ENCODE measurements at regions not wholly inside any gene's neighbourhood (a gene's known extent, or its start where the extent isn't known, plus 50 kb on each side); places are given as distances from the start of the nearest gene placed in this dataset.

DNA sequence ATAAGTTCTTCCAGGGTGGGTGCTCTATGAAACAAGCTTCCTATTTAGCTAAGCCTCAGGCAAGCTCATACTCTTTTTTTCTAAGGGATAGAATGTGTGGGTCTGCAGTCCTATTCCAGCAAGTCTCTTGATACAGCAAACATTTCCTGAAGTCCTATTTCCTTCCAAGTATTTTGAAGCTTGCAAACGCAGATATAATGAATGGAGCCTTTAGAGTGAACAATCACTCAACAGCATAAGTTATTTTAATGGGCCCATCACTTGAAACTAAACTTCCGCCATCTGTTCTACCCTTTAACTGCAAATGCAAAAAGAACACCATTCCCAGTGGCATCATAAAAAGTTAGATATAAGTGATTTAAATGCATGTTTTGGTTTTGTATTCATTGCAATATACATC, 108.3 kb upstream of the TAPT1 start:
- Histone ChIP-seq H3K79me2 (ENCODE audit: control insufficient read depth, insufficient read depth, low read length) (no peaks in the 10 kb centered on the region), H3K4me1 (replicated peaks in 1 of 2; ENCODE audit: control insufficient read depth in 2 of 2, insufficient read depth in 2 of 2, low read length in 2 of 2) (no peaks in the 10 kb centered on the region), H3K4me2 (ENCODE audit: insufficient read depth, low read length) (no peak overlapping the region), H3K9ac (ENCODE audit: insufficient read depth in 1 of 2, low read depth in 2 of 2, low read length in 2 of 2) (no peak overlapping the region), H3K27ac (ENCODE audit: extremely low read depth, low read depth, low read length) (no peak overlapping the region), H3K27me3 (ENCODE audit: control insufficient read depth in 2 of 2, insufficient read depth in 2 of 2, low read length in 2 of 2) (no peaks in the 10 kb centered on the region), H3K36me3 (ENCODE audit: control insufficient read depth, insufficient read depth, low read length) (no peaks in the 10 kb centered on the region), H3K9me3 (replicated peaks; ENCODE audit: control insufficient read depth, insufficient read depth, low read depth, low read length) (no peaks in the 10 kb centered on the region), H2AFZ (ENCODE audit: low read depth, low read length) (no peak overlapping the region), H3K9me1 (ENCODE audit: control insufficient read depth, insufficient read depth, low read length) (no peaks in the 10 kb centered on the region), H4K20me1 (replicated peaks; ENCODE audit: control insufficient read depth, insufficient read depth, low read length) (no peaks in the 10 kb centered on the region), H3K4me3 (no peak overlapping the region)
- CTCF ChIA-PET (ENCODE audit: low intra/inter-chr PET ratio), result no interaction called here
- intact Hi-C loops (cut with micrococcal nuclease), result no loop called here
- ATAC-seq (no peak), DNase-seq (ENCODE audit: extremely low read depth in 1 of 4, low spot score in 3 of 4) (no peak), FAIRE-seq (no peak)
- in situ Hi-C loops (cut with MboI), result no loop called here
- BruUV-seq (replicated peaks), result no TSS peak
- POLR2A ChIA-PET, result no interaction called here
- 0% methylated on average over 2 of the region's 2 CpGs for WGBS (ENCODE audit: insufficient coverage, low coverage, missing lambda C conversion rate)
- TF ChIP-seq FOXA3 (CRISPR knock-in tag; conservative IDR thresholded peaks at IDR 0.05 in 1 of 2, IDR thresholded peaks at IDR 0.05 in 1 of 2), result no peak
- TF ChIP-seq IFI16 (CRISPR knock-in tag; IDR thresholded peaks at IDR 0.05), result no peak
- TF ChIP-seq ZNF12 (CRISPR knock-in tag; IDR thresholded peaks at IDR 0.05), result no peak
- TF ChIP-seq, protein P1, sequence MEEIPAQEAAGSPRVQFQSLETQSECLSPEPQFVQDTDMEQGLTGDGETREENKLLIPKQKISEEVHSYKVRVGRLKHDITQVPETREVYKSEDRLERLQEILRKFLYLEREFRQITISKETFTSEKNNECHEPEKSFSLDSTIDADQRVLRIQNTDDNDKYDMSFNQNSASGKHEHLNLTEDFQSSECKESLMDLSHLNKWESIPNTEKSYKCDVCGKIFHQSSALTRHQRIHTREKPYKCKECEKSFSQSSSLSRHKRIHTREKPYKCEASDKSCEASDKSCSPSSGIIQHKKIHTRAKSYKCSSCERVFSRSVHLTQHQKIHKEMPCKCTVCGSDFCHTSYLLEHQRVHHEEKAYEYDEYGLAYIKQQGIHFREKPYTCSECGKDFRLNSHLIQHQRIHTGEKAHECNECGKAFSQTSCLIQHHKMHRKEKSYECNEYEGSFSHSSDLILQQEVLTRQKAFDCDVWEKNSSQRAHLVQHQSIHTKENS (CRISPR knock-in tag; IDR thresholded peaks at IDR 0.05), result no peak
- no peak for TF ChIP-seq BRD4 (IDR thresholded peaks at IDR 0.05)
- TF ChIP-seq, protein P2, sequence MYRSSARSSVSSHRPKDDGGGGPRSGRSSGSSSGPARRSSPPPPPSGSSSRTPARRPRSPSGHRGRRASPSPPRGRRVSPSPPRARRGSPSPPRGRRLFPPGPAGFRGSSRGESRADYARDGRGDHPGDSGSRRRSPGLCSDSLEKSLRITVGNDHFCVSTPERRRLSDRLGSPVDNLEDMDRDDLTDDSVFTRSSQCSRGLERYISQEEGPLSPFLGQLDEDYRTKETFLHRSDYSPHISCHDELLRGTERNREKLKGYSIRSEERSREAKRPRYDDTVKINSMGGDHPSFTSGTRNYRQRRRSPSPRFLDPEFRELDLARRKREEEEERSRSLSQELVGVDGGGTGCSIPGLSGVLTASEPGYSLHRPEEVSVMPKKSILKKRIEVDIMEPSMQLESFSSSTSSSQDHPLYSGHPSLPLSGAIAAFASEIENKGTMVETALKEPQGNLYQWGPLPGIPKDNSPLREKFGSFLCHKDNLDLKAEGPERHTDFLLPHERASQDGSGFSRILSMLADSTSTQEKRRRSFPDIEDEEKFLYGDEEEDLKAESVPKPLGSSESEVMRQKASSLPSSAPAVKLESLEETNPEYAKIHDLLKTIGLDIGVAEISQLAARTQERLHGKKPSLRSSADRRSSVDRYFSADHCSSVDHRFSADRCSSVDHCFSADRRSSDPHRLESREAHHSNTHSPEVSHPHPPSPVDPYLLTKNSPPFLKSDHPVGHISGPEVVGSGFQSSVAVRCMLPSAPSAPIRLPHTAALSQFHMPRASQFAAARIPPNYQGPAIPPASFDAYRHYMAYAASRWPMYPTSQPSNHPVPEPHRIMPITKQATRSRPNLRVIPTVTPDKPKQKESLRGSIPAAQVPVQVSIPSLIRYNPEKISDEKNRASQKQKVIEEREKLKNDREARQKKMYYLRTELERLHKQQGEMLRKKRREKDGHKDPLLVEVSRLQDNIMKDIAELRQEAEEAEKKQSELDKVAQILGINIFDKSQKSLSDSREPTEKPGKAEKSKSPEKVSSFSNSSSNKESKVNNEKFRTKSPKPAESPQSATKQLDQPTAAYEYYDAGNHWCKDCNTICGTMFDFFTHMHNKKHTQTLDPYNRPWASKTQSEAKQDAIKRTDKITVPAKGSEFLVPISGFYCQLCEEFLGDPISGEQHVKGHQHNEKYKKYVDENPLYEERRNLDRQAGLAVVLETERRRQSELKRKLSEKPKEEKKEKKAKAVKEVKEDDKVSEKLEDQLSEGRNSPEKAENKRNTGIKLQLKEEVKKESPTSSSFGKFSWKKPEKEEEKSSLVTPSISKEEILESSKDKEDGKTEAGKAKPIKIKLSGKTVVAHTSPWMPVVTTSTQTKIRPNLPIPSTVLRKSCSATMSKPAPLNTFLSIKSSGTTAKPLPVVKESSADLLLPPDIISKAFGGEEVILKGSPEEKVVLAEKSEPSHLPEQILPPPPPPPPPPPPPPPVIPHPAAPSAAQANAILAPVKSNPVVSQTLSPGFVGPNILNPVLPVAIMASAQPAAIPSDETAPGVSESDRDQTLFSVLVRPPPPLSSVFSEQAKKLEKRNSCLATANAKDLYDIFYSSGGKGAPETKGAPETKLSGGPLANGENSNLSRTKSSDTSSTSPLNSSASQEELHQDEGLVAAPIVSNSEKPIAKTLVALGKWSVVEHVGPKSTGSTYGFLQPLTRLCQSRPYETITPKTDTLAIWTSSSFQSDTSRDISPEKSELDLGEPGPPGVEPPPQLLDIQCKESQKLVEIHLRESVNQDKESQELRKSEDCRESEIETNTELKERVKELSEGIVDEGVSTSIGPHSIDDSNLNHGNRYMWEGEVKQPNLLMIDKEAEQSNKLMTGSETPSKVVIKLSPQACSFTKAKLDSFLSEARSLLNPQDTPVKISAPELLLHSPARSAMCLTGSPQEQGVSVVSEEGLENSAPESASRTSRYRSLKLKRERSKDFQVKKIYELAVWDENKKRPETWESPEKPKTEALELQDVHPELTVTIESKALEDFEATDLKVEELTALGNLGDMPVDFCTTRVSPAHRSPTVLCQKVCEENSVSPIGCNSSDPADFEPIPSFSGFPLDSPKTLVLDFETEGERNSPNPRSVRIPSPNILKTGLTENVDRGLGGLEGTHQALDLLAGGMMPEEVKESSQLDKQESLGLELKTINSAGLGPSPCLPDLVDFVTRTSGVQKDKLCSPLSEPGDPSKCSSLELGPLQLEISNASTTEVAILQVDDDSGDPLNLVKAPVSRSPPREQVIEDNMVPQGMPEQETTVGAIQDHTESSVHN (IDR thresholded peaks at IDR 0.05; ENCODE audit: borderline replicate concordance in 1 of 2, low read depth in 1 of 2), result no peak
- TF ChIP-seq, protein P3, sequence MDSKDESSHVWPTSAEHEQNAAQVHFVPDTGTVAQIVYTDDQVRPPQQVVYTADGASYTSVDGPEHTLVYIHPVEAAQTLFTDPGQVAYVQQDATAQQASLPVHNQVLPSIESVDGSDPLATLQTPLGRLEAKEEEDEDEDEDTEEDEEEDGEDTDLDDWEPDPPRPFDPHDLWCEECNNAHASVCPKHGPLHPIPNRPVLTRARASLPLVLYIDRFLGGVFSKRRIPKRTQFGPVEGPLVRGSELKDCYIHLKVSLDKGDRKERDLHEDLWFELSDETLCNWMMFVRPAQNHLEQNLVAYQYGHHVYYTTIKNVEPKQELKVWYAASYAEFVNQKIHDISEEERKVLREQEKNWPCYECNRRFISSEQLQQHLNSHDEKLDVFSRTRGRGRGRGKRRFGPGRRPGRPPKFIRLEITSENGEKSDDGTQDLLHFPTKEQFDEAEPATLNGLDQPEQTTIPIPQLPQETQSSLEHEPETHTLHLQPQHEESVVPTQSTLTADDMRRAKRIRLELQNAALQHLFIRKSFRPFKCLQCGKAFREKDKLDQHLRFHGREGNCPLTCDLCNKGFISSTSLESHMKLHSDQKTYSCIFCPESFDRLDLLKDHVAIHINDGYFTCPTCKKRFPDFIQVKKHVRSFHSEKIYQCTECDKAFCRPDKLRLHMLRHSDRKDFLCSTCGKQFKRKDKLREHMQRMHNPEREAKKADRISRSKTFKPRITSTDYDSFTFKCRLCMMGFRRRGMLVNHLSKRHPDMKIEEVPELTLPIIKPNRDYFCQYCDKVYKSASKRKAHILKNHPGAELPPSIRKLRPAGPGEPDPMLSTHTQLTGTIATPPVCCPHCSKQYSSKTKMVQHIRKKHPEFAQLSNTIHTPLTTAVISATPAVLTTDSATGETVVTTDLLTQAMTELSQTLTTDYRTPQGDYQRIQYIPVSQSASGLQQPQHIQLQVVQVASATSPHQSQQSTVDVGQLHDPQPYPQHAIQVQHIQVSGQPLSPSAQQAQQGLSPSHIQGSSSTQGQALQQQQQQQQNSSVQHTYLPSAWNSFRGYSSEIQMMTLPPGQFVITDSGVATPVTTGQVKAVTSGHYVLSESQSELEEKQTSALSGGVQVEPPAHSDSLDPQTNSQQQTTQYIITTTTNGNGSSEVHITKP (IDR thresholded peaks at IDR 0.05; ENCODE audit: partially characterized antibody), result no peak
- no peak for TF ChIP-seq ZBTB1 (CRISPR knock-in tag; IDR thresholded peaks at IDR 0.05; ENCODE audit: borderline replicate concordance, low read depth)
